Activated naive CD4-positive, alpha-beta T cell treated with anti-CD3 and anti-CD28 coated beads for 36 hours (primary cell): ENCODE measurements at regions not wholly inside any gene's neighbourhood (a gene's known extent, or its start where the extent isn't known, plus 50 kb on each side); places are given as distances from the start of the nearest gene placed in this dataset.
"Not testable (repeated sequence)": the region's sequence is repeated elsewhere in the genome, so short reads cannot be mapped to it uniquely, and the experiment has no call there.

Source experiments
- CTCF ChIA-PET: fragments of 350-600 bp; sonication (Branson Sonifier 250); formaldehyde crosslinking; loops from one replicate; lab custom pipeline; 2021; ENCODE audit warnings: antibody characterized with exemption; lab: Charles Lee
- DNase-seq: peaks from one replicate; pipeline ENCODE4 v3.0.0-alpha.2; 2020
- H3K27ac Mint-ChIP-seq: one replicate; pipeline ENCODE4 v1.8.0; 2021; ENCODE audit warnings: mild to moderate bottlenecking, mixed read lengths
- H3K27me3 Mint-ChIP-seq: one replicate; pipeline ENCODE4 v1.8.0; 2021; ENCODE audit warnings: low read depth, mixed read lengths
- H3K36me3 Mint-ChIP-seq: one replicate; pipeline ENCODE4 v1.8.0; 2021; ENCODE audit warnings: low read depth, mixed read lengths
- H3K4me1 Mint-ChIP-seq: one replicate; pipeline ENCODE4 v1.8.0; 2021; ENCODE audit warnings: low read depth, mixed read lengths
- H3K4me3 Mint-ChIP-seq: one replicate; pipeline ENCODE4 v1.8.0; 2021; ENCODE audit warnings: mild to moderate bottlenecking, moderate library complexity, mixed read lengths
- H3K9me3 Mint-ChIP-seq: one replicate; pipeline ENCODE4 v1.8.0; 2021; ENCODE audit warnings: mixed read lengths
- intact Hi-C: fragments of 100-400 bp; cut with micrococcal nuclease; formaldehyde crosslinking; loops from one replicate; pipeline ENCODE4 v1.15.1; 2023

DNA sequence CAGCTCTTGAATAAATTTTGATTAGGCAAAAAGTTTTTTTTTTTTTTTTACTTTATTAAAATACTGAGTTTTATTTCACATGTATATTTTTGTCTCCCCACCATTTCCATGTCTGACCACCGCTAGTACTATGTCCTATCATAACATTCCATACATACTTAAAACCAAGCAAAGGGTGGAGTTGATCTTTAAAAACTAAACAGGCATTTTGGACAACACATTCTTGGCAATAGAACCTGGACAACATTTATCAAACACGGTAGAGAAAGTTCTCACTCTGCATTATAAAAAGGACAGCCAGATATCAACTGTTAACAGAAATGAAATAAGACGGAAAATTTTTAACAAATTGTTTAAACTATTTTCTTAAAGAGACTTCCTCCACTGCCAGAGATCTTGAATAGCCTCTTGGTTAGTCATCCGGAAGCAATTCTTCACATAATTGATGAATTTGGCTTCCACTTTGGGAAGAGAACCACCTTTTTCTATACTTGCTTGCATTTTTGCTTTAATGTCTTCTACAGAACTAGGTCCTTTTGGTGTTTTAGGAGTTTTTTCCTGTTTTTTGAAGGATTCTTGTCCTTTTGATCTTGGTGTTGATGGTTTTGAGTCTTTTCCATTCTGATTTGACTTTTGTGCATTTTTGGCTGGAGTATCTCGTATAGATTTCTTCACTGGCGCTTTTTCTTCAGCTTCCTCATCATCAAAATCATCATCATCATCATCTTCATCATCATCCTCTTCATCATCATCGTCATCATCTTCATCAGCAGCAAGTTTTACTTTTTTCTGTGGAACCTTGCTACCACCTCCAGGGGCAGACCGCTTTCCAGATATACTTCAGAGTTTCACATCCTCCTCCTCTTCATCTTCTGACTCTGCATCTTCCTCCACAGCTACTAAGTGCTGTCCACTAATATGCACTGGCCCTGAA lies 58.7 kb downstream of the POU5F2 start:
- H3K27ac Mint-ChIP-seq, DNase-seq, H3K36me3 Mint-ChIP-seq, CTCF ChIA-PET, H3K4me3 Mint-ChIP-seq, H3K27me3 Mint-ChIP-seq, intact Hi-C loops, H3K9me3 Mint-ChIP-seq, H3K4me1 Mint-ChIP-seq: not testable (repeated sequence)

DNA sequence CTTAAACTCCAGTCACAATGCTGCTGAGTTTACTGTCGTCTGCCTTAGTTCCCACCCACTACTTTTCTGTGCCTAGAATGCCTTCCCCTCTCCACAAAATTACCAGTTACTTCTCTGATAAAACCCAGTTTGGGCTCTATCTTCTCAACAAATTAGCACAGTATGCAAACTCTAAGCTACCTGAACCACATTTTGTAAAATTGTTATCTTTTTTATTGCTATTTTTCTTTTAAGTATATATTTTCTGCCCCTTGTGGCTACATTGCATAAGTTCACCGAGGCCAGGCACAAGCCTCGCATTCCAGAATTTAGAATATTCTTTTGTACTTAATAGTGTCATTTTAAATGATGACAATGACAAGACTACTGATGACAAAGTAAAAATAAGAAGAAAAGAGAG lies 60.0 kb downstream of the POU5F2 start:
- CTCF ChIA-PET = no interaction called here
- Mint-ChIP-seq H3K4me3 (no peak overlapping the region), H3K9me3 (no peaks in the 10 kb centered on the region), H3K36me3 (peaks cover 4% of the 10 kb centered on the region), H3K4me1 (no peaks in the 10 kb centered on the region), H3K27me3 (no peaks in the 10 kb centered on the region), H3K27ac (no peak overlapping the region)
- intact Hi-C loops = no loop called here
- DNase-seq = no peak

DNA sequence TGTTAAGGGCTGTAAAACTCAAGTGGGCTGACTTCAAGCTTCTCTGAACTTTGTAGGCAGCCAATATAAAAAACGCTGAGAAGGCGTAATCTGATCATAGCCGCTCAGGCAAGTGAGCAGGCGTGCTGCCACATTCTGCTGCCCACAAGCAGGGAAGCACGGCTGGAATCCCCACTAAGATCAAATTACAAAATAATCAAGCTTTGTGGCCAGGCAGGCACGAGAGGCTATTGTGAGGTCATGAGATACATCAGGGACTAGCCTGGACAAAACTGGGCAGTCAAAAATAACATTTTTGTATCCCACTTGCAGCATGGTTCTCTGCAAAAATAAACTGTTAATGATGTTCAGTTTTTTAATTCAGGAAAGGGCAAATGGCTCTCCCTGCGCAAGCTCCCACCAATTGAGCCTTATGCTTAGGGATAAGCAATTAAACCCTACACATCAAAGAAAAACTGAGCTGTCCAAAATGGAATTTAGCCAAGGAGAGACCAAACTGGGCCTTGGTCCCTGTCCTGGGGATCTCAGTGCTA lies 64.0 kb downstream of the POU5F2 start:
- intact Hi-C loops = no loop called here

DNA sequence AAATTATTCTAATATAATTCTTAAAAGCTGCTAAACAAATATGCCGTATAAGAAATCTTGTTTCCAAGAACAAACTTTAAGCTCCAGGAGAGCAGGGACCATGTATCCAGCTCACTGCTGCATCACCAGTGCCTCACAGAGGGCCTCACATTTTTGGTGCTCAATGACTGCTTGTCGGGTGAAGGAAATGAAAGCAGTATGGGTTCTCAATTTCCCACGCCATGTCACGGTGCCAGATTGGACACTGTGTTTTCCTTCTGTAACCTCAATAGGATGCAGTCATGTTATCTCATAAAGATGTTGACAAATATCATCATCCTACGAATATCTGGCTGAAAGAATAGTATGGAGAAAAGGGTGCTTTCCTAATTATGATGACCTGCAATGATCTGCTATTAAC lies 64.7 kb downstream of the POU5F2 start:
- DNase-seq = no peak
- Mint-ChIP-seq H3K4me1 (no peaks in the 10 kb centered on the region), H3K27me3 (no peaks in the 10 kb centered on the region), H3K36me3 (peaks cover 8% of the 10 kb centered on the region), H3K27ac (no peak overlapping the region), H3K9me3 (no peaks in the 10 kb centered on the region), H3K4me3 (no peak overlapping the region)
- CTCF ChIA-PET = interaction anchor here (0.6 kb wide), 1 partner anchor 1022 kb away, joined by 4 read pairs; no protein-coding TSS in a partner anchor
- intact Hi-C loops = no loop called here

More for the DNA sequence above, 64.0 kb downstream of the POU5F2 start:
- Mint-ChIP-seq H3K27ac (no peak overlapping the region), H3K27me3 (no peaks in the 10 kb centered on the region), H3K9me3 (no peaks in the 10 kb centered on the region), H3K4me3 (no peak overlapping the region), H3K36me3 (peaks cover 8% of the 10 kb centered on the region), H3K4me1 (no peaks in the 10 kb centered on the region)
- CTCF ChIA-PET = interaction anchor here (0.6 kb wide), 1 partner anchor 46 kb away, joined by 3 read pairs; no protein-coding TSS in a partner anchor
- DNase-seq = no peak

GRCh38 chr5:93675460-93676450 lies 65.6 kb downstream of the POU5F2 start:
- H3K4me1 Mint-ChIP-seq = no peaks in the 10 kb centered on the region
- H3K9me3 Mint-ChIP-seq = no peaks in the 10 kb centered on the region
- intact Hi-C loops = no loop called here
- H3K27me3 Mint-ChIP-seq = no peaks in the 10 kb centered on the region
- no peak overlapping the region for H3K27ac Mint-ChIP-seq
- peaks cover 8% of the 10 kb centered on the region for H3K36me3 Mint-ChIP-seq
- no peak overlapping the region for H3K4me3 Mint-ChIP-seq
- CTCF ChIA-PET = no interaction called here
- DNase-seq = no peak

DNA sequence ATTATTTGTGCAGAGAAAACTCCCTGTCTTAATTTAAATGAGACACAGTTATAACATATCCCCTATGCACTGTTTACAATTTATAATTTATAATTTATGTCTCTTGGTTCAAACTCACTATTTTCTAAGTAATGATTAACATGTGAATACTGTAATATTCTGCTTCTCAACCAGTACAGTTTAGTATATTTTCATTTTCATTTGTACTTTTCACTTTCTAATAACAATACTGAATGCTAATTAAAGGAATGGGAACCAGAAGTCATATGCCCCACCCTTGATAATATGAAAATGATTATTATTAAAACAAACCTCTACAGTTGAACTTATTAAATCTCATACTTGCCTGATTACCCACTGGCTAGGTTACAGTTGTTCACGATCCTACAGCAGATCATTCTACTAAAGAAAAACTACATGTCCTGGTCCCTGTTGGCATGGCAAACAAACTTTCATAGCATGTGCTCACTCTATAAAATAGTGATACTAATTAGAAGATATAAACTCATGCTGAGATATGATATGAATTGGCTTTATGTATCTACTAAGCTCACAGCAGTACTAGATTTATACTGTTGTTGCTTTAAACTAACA lies 66.4 kb downstream of the POU5F2 start:
- Mint-ChIP-seq H3K27ac (no peak overlapping the region), H3K36me3 (peaks cover 8% of the 10 kb centered on the region), H3K4me3 (no peak overlapping the region), H3K27me3 (no peaks in the 10 kb centered on the region), H3K4me1 (no peaks in the 10 kb centered on the region), H3K9me3 (no peaks in the 10 kb centered on the region)
- intact Hi-C loops = no loop called here
- DNase-seq = no peak
- CTCF ChIA-PET = no interaction called here

DNA sequence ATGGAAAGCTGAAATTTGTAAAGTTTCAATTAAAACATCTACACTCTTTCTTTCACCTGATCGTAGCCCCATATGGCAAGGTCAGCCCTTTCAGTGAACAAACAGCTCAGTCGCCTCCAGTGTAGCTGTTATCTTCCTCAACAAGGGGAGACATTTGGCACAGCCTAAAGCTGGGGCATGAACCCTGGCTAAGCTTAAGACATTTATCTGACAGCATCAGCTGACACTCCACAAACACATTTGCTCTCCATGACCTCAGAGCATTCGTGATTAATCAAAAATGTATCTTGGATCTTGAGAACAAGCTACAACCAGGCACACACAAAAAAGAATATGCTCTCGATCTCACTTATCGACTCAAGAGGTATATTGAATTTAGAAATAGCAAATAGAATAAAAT lies 67.3 kb downstream of the POU5F2 start:
- intact Hi-C loops = no loop called here
- Mint-ChIP-seq H3K27ac (no peak overlapping the region), H3K36me3 (peaks cover 8% of the 10 kb centered on the region), H3K4me3 (no peak overlapping the region), H3K27me3 (no peaks in the 10 kb centered on the region), H3K9me3 (no peaks in the 10 kb centered on the region), H3K4me1 (no peaks in the 10 kb centered on the region)
- CTCF ChIA-PET = no interaction called here
- DNase-seq = no peak

DNA sequence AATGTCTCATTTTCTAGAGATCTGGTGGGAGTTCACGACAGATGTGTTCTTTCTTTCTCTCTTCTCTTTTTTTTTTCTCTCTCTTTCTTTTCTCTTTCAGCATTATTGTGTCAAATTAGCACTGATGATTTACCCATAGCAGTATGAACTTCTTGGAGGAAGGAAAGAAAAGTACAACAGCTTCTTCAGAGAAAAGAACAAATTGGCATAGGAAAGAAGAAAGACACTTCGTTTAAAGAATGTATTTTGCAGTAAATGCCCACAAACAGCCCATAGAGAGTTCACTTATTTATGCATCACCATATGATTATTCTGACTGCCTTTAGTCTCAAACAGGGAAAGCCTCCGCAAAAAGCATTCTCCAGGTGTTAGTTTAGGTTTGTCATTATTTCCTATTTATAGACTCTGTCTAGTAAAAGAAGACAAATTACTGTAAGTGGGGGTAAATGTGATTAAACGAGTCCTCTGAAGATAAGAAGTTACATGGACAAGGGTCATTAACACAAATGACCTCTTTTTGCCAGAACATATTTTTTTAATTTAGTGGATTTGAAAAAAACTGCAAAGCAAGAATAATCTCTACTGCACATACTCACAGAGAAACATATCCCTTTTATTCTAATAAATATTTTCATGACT lies 68.0 kb downstream of the POU5F2 start:
- CTCF ChIA-PET = no interaction called here
- no peak overlapping the region for H3K27ac Mint-ChIP-seq
- H3K36me3 Mint-ChIP-seq = peaks cover 8% of the 10 kb centered on the region
- H3K4me3 Mint-ChIP-seq = no peak overlapping the region
- H3K9me3 Mint-ChIP-seq = no peaks in the 10 kb centered on the region
- no peak for DNase-seq
- intact Hi-C loops = no loop called here
- H3K4me1 Mint-ChIP-seq = no peaks in the 10 kb centered on the region
- H3K27me3 Mint-ChIP-seq = no peaks in the 10 kb centered on the region

GRCh38 chr5:93665648-93666047 lies 75.8 kb downstream of the POU5F2 start:
- intact Hi-C loops = no loop called here
- no peak for DNase-seq
- peaks cover 6% of the 10 kb centered on the region for H3K36me3 Mint-ChIP-seq
- no peaks in the 10 kb centered on the region for H3K27me3 Mint-ChIP-seq
- CTCF ChIA-PET = interaction anchor here (0.6 kb wide), 1 partner anchor 27 kb away, joined by 5 read pairs; no protein-coding TSS in a partner anchor
- no peak overlapping the region for H3K4me3 Mint-ChIP-seq
- H3K27ac Mint-ChIP-seq = no peak overlapping the region
- no peaks in the 10 kb centered on the region for H3K9me3 Mint-ChIP-seq
- no peaks in the 10 kb centered on the region for H3K4me1 Mint-ChIP-seq

GRCh38 chr5:93660677-93661076 lies 77.7 kb downstream of the NR2F1 start:
- Mint-ChIP-seq H3K4me1 (no peaks in the 10 kb centered on the region), H3K9me3 (no peaks in the 10 kb centered on the region), H3K36me3 (peaks cover 5% of the 10 kb centered on the region), H3K4me3 (no peak overlapping the region), H3K27ac (no peak overlapping the region), H3K27me3 (no peaks in the 10 kb centered on the region)
- intact Hi-C loops = no loop called here
- CTCF ChIA-PET = interaction anchor here (0.5 kb wide), 1 partner anchor 535 kb away, joined by 3 read pairs; no protein-coding TSS in a partner anchor
- DNase-seq = no peak

GRCh38 chr5:93658044-93658443 lies 75.0 kb downstream of the NR2F1 start:
- H3K4me3 Mint-ChIP-seq = no peak overlapping the region
- H3K4me1 Mint-ChIP-seq = no peaks in the 10 kb centered on the region
- no peak for DNase-seq
- no peaks in the 10 kb centered on the region for H3K27me3 Mint-ChIP-seq
- H3K9me3 Mint-ChIP-seq = no peaks in the 10 kb centered on the region
- no peak overlapping the region for H3K27ac Mint-ChIP-seq
- CTCF ChIA-PET = interaction anchor here (0.7 kb wide), 1 partner anchor 1078 kb away, joined by 6 read pairs; no protein-coding TSS in a partner anchor
- intact Hi-C loops = no loop called here
- H3K36me3 Mint-ChIP-seq = peaks cover 3% of the 10 kb centered on the region
